H1 (cell line): ENCODE measurements at regions not wholly inside any gene's neighbourhood (a gene's known extent, or its start where the extent isn't known, plus 50 kb on each side); places are given as distances from the start of the nearest gene placed in this dataset.

Source experiments
- CTCF ChIA-PET: fragments of 300-600 bp; sonication (Branson Sonifier 250); formaldehyde crosslinking; loops from one replicate; lab custom pipeline; 2021; ENCODE audit not compliant: partially characterized antibody; lab: Charles Lee
- POLR2A ChIA-PET: fragments of 300-600 bp; sonication (Branson Sonifier 250); formaldehyde crosslinking; loops from one replicate; lab custom pipeline; 2021; ENCODE audit warnings: inconsistent platforms; ENCODE audit not compliant: partially characterized antibody; lab: Charles Lee
- DNase-seq, 2 experiments: peaks; one replicate each; pipeline versions ENCODE4 v3.0.0 to v3.0.0-alpha.2; 2010 to 2022; ENCODE audit warnings: low spot score in 2 of 2, low read depth in 1 of 2, mixed read lengths in 1 of 2
- FAIRE-seq: peaks from 2 replicates; lab custom pipeline; 2011; peaks lifted over from hg19 to GRCh38; lab: Jason Lieb, UNC
- H2AFZ ChIP-seq: 2 replicates; pipeline ENCODE4 v1.8.1; 2012; ENCODE audit warnings: low read length, inconsistent platforms
- H2AK5ac ChIP-seq: 2 replicates; pipeline ENCODE4 v1.6.1; 2013; ENCODE audit warnings: low read depth, low read length
- H2BK120ac ChIP-seq: replicated peaks from 2 replicates; pipeline ENCODE3; 2013; ENCODE audit warnings: low read depth, low read length, inconsistent platforms
- H2BK12ac ChIP-seq: 2 replicates; pipeline ENCODE4 v1.6.1; 2013; ENCODE audit warnings: low read depth, low read length
- H2BK15ac ChIP-seq: 2 replicates; pipeline ENCODE4 v1.6.1; 2013; ENCODE audit warnings: low read length
- H2BK20ac ChIP-seq: 2 replicates; pipeline ENCODE4 v1.6.1; 2013; ENCODE audit warnings: low read length
- H2BK5ac ChIP-seq: 2 replicates; pipeline ENCODE4 v1.6.1; 2013; ENCODE audit warnings: low read depth, low read length
- H3K14ac ChIP-seq: 2 replicates; pipeline ENCODE4 v1.6.1; 2013; ENCODE audit warnings: inconsistent platforms; ENCODE audit not compliant: insufficient read length
- H3K18ac ChIP-seq: 2 replicates; pipeline ENCODE4 v1.6.1; 2013; ENCODE audit warnings: low read length; ENCODE audit errors: extremely low read depth
- H3K23ac ChIP-seq: 2 replicates; pipeline ENCODE4 v1.6.1; 2013; ENCODE audit warnings: inconsistent platforms; ENCODE audit not compliant: insufficient read length
- H3K23me2 ChIP-seq: 2 replicates; pipeline ENCODE4 v1.6.1; 2013; ENCODE audit warnings: low read depth, low read length
- H3K27ac ChIP-seq: 2 replicates; pipeline ENCODE4 v1.6.1; 2011; ENCODE audit warnings: low read depth, low read length, inconsistent platforms
- H3K27me3 ChIP-seq, 4 experiments: replicated peaks in 1 of 4; 1 replicate in 1 of 4; 2 replicates in 3 of 4; pipeline versions ENCODE4 v1.6.1 to v1.8.1; 2011 to 2013; ENCODE audit warnings: low read length in 3 of 4, mild to moderate bottlenecking in 3 of 4, inconsistent platforms in 2 of 4, mixed read lengths in 2 of 4, moderate library complexity in 1 of 4; ENCODE audit not compliant: control insufficient read depth in 3 of 4, insufficient read depth in 3 of 4; ENCODE audit errors: extremely low read depth in 1 of 4
- H3K36me3 ChIP-seq, 4 experiments: 2 replicates each; pipeline versions ENCODE4 v1.6.1 to v1.8.1; 2011 to 2013; ENCODE audit warnings: mild to moderate bottlenecking in 4 of 4, low read length in 3 of 4, moderate library complexity in 2 of 4, control low read depth in 1 of 4, inconsistent platforms in 1 of 4; ENCODE audit not compliant: insufficient read depth in 4 of 4, control insufficient read depth in 2 of 4
- H3K4ac ChIP-seq: replicated peaks from 2 replicates; pipeline ENCODE3; 2013; ENCODE audit warnings: low read length, low read depth, mixed read lengths, inconsistent platforms; ENCODE audit not compliant: insufficient read length
- H3K4me1 ChIP-seq, 4 experiments: replicated peaks in 1 of 4; 1 replicate in 1 of 4; 2 replicates in 3 of 4; pipeline versions ENCODE4 v1.6.1 to v1.8.1; 2011 to 2013; ENCODE audit warnings: low read length in 3 of 4, inconsistent platforms in 2 of 4, mixed read lengths in 1 of 4; ENCODE audit not compliant: insufficient read depth in 4 of 4, control insufficient read depth in 3 of 4
- H3K4me2 ChIP-seq, 2 experiments: 2 replicates each; pipeline versions ENCODE4 v1.6.1 to v1.8.1; 2011 to 2013; ENCODE audit warnings: low read depth in 2 of 2, low read length in 2 of 2, control low read depth in 1 of 2, inconsistent platforms in 1 of 2, mild to moderate bottlenecking in 1 of 2; ENCODE audit not compliant: insufficient read depth in 1 of 2
- H3K4me3 ChIP-seq, 4 experiments: fragments of 200-600, 300-600 bp in 1 of 4; sonication (generic), shearing (Covaris generic), sonication (Bioruptor Twin) in 1 of 4; 2 replicates each; pipeline versions ENCODE4 v1.5.1 to v1.8.1; 2011 to 2016; ENCODE audit warnings: low read length in 4 of 4, low read depth in 3 of 4, control low read depth in 2 of 4, inconsistent platforms in 2 of 4, mild to moderate bottlenecking in 2 of 4, mixed read lengths in 1 of 4, moderate library complexity in 1 of 4; ENCODE audit not compliant: insufficient read depth in 2 of 4; ENCODE audit errors: extremely low read depth in 1 of 4
- H3K56ac ChIP-seq: replicated peaks from 2 replicates; pipeline ENCODE3; 2013; ENCODE audit warnings: low read depth, mild to moderate bottlenecking, mixed read lengths, low read length, inconsistent platforms; ENCODE audit not compliant: insufficient read length
- H3K79me1 ChIP-seq: 2 replicates; pipeline ENCODE4 v1.6.1; 2013; ENCODE audit warnings: low read depth, low read length, control low read depth
- H3K79me2 ChIP-seq, 2 experiments: 2 replicates each; pipeline versions ENCODE4 v1.6.1 to v1.8.1; 2012 to 2013; ENCODE audit warnings: low read length in 2 of 2, mild to moderate bottlenecking in 2 of 2, inconsistent platforms in 1 of 2; ENCODE audit not compliant: insufficient read depth in 2 of 2, control insufficient read depth in 1 of 2
- H3K9ac ChIP-seq, 4 experiments: replicated peaks in 1 of 4; 1 replicate in 1 of 4; 2 replicates in 3 of 4; pipeline versions ENCODE4 v1.6.1 to v1.8.1; 2011 to 2013; ENCODE audit warnings: low read depth in 3 of 4, low read length in 3 of 4, control low read depth in 2 of 4, mild to moderate bottlenecking in 2 of 4, moderate library complexity in 2 of 4, inconsistent platforms in 1 of 4; ENCODE audit errors: extremely low read depth in 1 of 4
- H3K9me3 ChIP-seq, 2 experiments: 2 replicates each; pipeline versions ENCODE4 v1.6.1 to v1.8.1; 2012 to 2013; ENCODE audit warnings: mild to moderate bottlenecking in 2 of 2, moderate library complexity in 2 of 2, control low read depth in 1 of 2, inconsistent platforms in 1 of 2, low read depth in 1 of 2, low read length in 1 of 2, mixed read lengths in 1 of 2; ENCODE audit not compliant: insufficient read depth in 2 of 2
- H4K20me1 ChIP-seq, 2 experiments: replicated peaks in 1 of 2; 2 replicates each; pipeline versions ENCODE3 to v1.8.1; 2011 to 2013; ENCODE audit warnings: inconsistent platforms in 2 of 2, low read length in 2 of 2, mild to moderate bottlenecking in 1 of 2; ENCODE audit not compliant: insufficient read depth in 2 of 2, control insufficient read depth in 1 of 2
- H4K5ac ChIP-seq: 2 replicates; pipeline ENCODE4 v1.6.1; 2013; ENCODE audit warnings: low read length, low read depth, mixed read lengths, inconsistent platforms; ENCODE audit not compliant: insufficient read length
- H4K8ac ChIP-seq: 2 replicates; pipeline ENCODE4 v1.8.0; 2013; ENCODE audit warnings: mild to moderate bottlenecking, moderate library complexity, low read length, inconsistent platforms; ENCODE audit not compliant: insufficient read depth; ENCODE audit errors: extremely low read depth
- H4K91ac ChIP-seq: replicated peaks from 2 replicates; pipeline ENCODE3; 2013; ENCODE audit warnings: low read length, mixed read lengths, inconsistent platforms; ENCODE audit not compliant: insufficient read length
- BCL11A ChIP-seq, 2 experiments: IDR thresholded peaks; one replicate each; pipeline ENCODE4 v1.6.1; 2011; ENCODE audit warnings: low read depth in 2 of 2, low read length in 2 of 2, mild to moderate bottlenecking in 2 of 2
- CBX5 ChIP-seq: fragments of 300-800, 300-1000 bp; sonication (generic); IDR thresholded peaks from 2 replicates; pipeline ENCODE4 v1.7.1; 2016; ENCODE audit warnings: antibody characterized with exemption, low read length, low read depth
- CEBPB ChIP-seq: IDR thresholded peaks from 2 replicates; pipeline ENCODE4 v1.6.1; 2012; ENCODE audit warnings: low read depth, low read length
- CTBP2 ChIP-seq: IDR thresholded peaks from 2 replicates; pipeline ENCODE4 v1.7.0; 2011; ENCODE audit warnings: borderline replicate concordance, mild to moderate bottlenecking, moderate library complexity, mixed read lengths, low read length; ENCODE audit not compliant: insufficient read depth, insufficient read length
- FOSL1 ChIP-seq: IDR thresholded peaks from 2 replicates; pipeline ENCODE4 v1.6.1; 2011; ENCODE audit warnings: mild to moderate bottlenecking, low read depth, low read length, moderate library complexity; ENCODE audit not compliant: insufficient read depth
- GABPA ChIP-seq: IDR thresholded peaks from 2 replicates; pipeline ENCODE4 v1.6.1; 2011; ENCODE audit warnings: mild to moderate bottlenecking, low read length, moderate library complexity, borderline replicate concordance; ENCODE audit not compliant: insufficient read depth
- JUND ChIP-seq: IDR thresholded peaks from 2 replicates; pipeline ENCODE4 v1.6.1; 2011; ENCODE audit warnings: mild to moderate bottlenecking, improper control_type of control experiment, low read length
- KDM1A ChIP-seq: fragments of 200-600, 300-600 bp; sonication (generic); IDR thresholded peaks from 2 replicates; pipeline ENCODE4 v1.7.1; 2016; ENCODE audit warnings: mild to moderate bottlenecking, low read length, borderline replicate concordance
- POLR2A ChIP-seq, 2 experiments: IDR thresholded peaks; 1 replicate in 1 of 2; 2 replicates in 1 of 2; pipeline ENCODE4 v1.6.1; 2011; ENCODE audit warnings: low read depth in 2 of 2, low read length in 2 of 2, mild to moderate bottlenecking in 2 of 2; ENCODE audit errors: control extremely low read depth in 1 of 2
- RFX5 ChIP-seq: IDR thresholded peaks from 2 replicates; pipeline ENCODE4 v1.6.1; 2011; ENCODE audit warnings: low read depth, low read length, improper control_type of control experiment, borderline replicate concordance
- RNF2 ChIP-seq: fragments of 200-900, 300-1000 bp; sonication (generic); IDR thresholded peaks from 2 replicates; pipeline ENCODE4 v1.7.1; 2016; ENCODE audit warnings: borderline replicate concordance, low read depth, mild to moderate bottlenecking, antibody characterized with exemption, low read length; ENCODE audit not compliant: poor library complexity, severe bottlenecking; ENCODE audit errors: missing control alignments
- SUZ12 ChIP-seq: fragments of 200-600 bp; sonication (generic); IDR thresholded peaks from 2 replicates; pipeline ENCODE4 v1.6.1; 2012; ENCODE audit warnings: mild to moderate bottlenecking, inconsistent platforms, low read length, moderate library complexity, mixed read lengths
- WGBS, 2 experiments: shearing (Covaris generic) in 1 of 2; methylation state at CpG; one replicate each; pipeline versions ENCODE4 v1.1.6 to v1.1.7; 2013 to 2015; ENCODE audit warnings: low lambda C conversion rate in 2 of 2, mixed read lengths in 2 of 2, inconsistent platforms in 1 of 2, low coverage in 1 of 2, missing lambda C conversion rate in 1 of 2; ENCODE audit not compliant: insufficient replicate concordance in 2 of 2, insufficient coverage in 1 of 2, insufficient read length in 1 of 2; ENCODE audit errors: extremely low coverage in 1 of 2, missing lambda C conversion rate in 1 of 2; 5-methylcytosine and 5-hydroxymethylcytosine counted together
- TF ChIP-seq, protein P1 (sequence below): IDR thresholded peaks from 2 replicates; pipeline ENCODE4 v1.6.1; 2012; ENCODE audit warnings: inconsistent platforms

- no peak overlapping the region for H4K91ac ChIP-seq
- H2AFZ ChIP-seq = no peak overlapping the region
- H2BK120ac ChIP-seq = no peak overlapping the region
- H3K18ac ChIP-seq = no peak overlapping the region
- H2BK20ac ChIP-seq = no peak overlapping the region
- DNase-seq = no peak
- H4K5ac ChIP-seq = no peak overlapping the region
- no peaks in the 10 kb centered on the region for H3K27me3 ChIP-seq
- H3K36me3 ChIP-seq = no peaks in the 10 kb centered on the region
- ChIA-PET CTCF (no interaction called here), POLR2A (no interaction called here)
- no peaks in the 10 kb centered on the region for H3K9me3 ChIP-seq
- H2BK5ac ChIP-seq = no peak overlapping the region
- no peak overlapping the region for H3K9ac ChIP-seq
- no peak overlapping the region for H3K23ac ChIP-seq
- no peak overlapping the region for H3K27ac ChIP-seq
- TF ChIP-seq SUZ12 (no peak), CBX5 (no peak), FOSL1 (no peak), RFX5 (no peak), POLR2A (IDR thresholded peaks at IDR 0.05; ENCODE audit: control extremely low read depth in 1 of 2, low read depth in 2 of 2, low read length in 2 of 2) (no peak), CTBP2 (no peak), JUND (no peak), BCL11A (IDR thresholded peaks at IDR 0.05; ENCODE audit: low read depth in 2 of 2, low read length in 2 of 2) (no peak), RNF2 (no peak), CEBPB (no peak), GABPA (no peak), KDM1A (no peak)
- TF ChIP-seq, protein P1, sequence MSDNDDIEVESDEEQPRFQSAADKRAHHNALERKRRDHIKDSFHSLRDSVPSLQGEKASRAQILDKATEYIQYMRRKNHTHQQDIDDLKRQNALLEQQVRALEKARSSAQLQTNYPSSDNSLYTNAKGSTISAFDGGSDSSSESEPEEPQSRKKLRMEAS = no peak
- TF ChIP-seq, all 59 proteins: peak for 0
- Histone ChIP-seq H3K4ac (no peak overlapping the region), H2BK15ac (no peak overlapping the region), H3K56ac (no peak overlapping the region), H3K79me2 (no peaks in the 10 kb centered on the region), H4K8ac (no peak overlapping the region), H3K14ac (no peak overlapping the region), H3K4me3 (no peak overlapping the region), H4K20me1 (no peaks in the 10 kb centered on the region), H2BK12ac (no peak overlapping the region), H3K4me2 (no peak overlapping the region), H2AK5ac (no peak overlapping the region), H3K4me1 (no peaks in the 10 kb centered on the region), H3K79me1 (no peaks in the 10 kb centered on the region), H3K23me2 (no peaks in the 10 kb centered on the region)
- 92% methylated on average over 1 of the region's 1 CpG; no CpG with 5 or more reads in 1 of the 2 experiments for WGBS, 2 experiments
- no peak for FAIRE-seq
Observed at GRCh38 chr14:84929086-84929485, 600.9 kb upstream of the FLRT2 start.
